Prostate gland (tissue), 2 donors: ENCODE measurements at regions not wholly inside any gene's neighbourhood (a gene's known extent, or its start where the extent isn't known, plus 50 kb on each side); places are given as distances from the start of the nearest gene placed in this dataset.

Experiments
- CTCF ChIP-seq, 4 experiments: fragments of 200-600 bp in 2 of 4; fragments of 450-650 bp in 2 of 4; sonication (generic) in 2 of 4; IDR thresholded peaks; 1 replicate in 3 of 4; 2 replicates in 1 of 4; pipeline ENCODE4 v1.5.1; 2016 to 2019; ENCODE audit warnings: antibody characterized with exemption in 4 of 4, mild to moderate bottlenecking in 2 of 4, moderate library complexity in 2 of 4
- POLR2AphosphoS5 ChIP-seq: sonication (generic); formaldehyde crosslinking; IDR thresholded peaks from one replicate; pipeline ENCODE4 v1.6.1; 2017; ENCODE audit warnings: antibody characterized with exemption

GRCh38 chr14:55957950-55958349, 160.3 kb upstream of the PELI2 start:
- TF ChIP-seq CTCF (IDR thresholded peaks at IDR 0.05) (no peak), POLR2AphosphoS5 (no peak)
